ENCODE measurements at regions not wholly inside any gene's neighbourhood (a gene's known extent, or its start where the extent isn't known, plus 50 kb on each side); places are given as distances from the start of the nearest gene placed in this dataset.

DNA sequence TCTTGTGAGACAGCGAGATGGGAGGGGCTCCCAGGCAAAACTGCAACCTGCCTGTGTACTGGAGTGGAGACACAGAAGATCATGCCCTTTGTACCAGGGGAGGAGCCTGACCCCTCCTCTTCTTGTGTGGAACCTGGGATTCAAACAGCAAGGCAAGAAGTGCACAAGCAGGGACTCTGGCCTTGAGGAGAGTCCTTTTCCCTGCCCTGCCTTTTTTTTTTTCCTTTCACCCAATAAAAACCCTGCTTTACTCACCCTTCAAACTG lies 251.8 kb upstream of the OPRM1 start:
- no peak for DNase-seq (ENCODE audit: low spot score)

DNA sequence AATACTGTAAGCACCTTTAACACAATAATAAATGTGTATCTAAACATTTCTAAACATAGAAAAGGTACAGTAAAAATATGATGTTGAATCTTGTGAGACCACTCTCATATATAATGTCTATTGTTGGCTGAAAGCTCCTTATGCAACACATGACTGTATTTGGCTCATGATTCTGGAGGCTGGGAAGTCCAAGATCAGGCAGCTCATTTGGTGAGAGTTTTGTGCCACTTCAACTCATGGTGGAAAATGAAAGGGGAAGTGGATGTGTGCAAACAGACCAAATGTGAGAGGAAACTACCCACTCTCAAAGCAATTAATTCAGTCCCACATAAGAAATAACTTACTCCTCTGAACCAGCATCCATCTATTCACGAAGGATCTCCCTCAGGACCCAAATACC lies 257.7 kb upstream of the OPRM1 start:
- no peak for DNase-seq (ENCODE audit: low spot score)

DNA sequence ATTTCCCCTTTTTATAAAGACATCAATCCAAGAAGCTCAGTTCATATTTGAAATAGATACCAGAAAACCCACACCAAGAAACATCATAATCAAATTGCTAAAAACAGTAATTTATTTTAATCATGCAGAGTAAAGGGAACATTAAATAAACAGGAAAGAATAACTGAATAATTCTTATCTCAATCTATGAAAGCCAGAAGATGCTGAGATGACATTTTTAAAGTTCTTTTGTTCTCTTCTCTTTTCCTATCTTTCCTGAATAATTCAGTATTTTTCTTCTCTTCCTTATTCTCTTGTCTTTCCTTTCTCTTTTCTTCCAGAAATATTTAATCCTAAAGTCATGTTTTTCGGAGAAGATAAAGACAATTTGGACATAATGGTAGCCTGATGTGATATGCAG lies 259.0 kb upstream of the OPRM1 start:
- no peak for DNase-seq (ENCODE audit: low spot score)

DNA sequence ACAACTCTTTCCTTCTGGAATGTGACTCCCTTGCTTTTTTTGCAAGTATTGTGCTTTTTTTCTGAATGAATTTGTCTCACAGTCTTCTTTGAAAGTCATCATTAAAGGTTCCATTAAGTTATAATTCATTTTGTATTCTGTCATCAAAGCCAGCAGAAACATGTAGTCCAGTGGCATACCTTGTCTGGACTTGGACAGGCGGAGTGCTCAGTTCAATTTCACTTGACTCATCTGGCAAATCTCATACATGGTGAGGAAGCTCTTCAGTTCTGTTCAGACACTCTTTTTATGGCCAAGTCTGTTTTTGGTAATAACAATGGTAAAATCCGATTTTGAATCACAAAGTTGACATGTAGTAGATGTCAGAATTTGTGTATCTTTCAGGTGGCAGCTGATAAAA lies 260.8 kb upstream of the OPRM1 start:
- DNase-seq (ENCODE audit: low spot score) = no peak

DNA sequence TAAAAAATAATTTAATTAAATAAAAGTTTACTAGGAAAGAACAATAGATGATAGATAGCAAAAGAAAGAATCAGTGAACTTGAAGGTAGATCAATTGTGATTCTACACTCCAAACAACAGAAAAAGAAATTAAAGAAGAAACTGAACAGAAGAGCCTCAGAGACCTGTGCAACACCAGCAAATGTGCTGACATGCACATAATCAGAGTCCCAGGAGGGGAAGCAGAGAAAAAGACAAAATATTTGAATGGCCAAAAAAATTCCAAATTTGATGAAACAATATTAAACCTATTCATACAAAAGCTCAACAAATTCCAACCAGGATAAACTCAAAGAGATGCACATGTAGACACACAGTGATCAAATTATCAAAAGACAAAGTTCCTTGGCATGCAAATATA lies 267.5 kb upstream of the OPRM1 start:
- no peak for DNase-seq (ENCODE audit: low spot score)

DNA sequence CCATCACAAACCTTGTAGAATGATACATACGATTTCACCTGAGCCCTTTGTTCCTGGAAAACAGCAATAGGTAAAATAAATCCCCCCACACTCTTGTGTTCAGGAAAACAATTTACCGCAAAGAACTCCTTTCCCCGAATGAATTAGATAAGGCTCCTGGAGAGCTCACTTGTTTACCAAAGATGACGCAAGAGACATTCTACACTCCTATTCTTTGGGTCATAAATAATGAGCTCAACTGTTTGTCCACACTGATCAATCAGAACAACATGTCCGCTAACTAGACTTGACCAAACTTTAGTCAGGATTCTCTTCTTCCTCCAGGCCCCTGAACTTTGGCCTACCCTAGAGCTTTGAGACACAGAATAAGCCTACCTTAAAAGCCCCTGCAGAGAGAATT lies 271.9 kb upstream of the OPRM1 start:
- DNase-seq (ENCODE audit: low spot score) = no peak

DNA sequence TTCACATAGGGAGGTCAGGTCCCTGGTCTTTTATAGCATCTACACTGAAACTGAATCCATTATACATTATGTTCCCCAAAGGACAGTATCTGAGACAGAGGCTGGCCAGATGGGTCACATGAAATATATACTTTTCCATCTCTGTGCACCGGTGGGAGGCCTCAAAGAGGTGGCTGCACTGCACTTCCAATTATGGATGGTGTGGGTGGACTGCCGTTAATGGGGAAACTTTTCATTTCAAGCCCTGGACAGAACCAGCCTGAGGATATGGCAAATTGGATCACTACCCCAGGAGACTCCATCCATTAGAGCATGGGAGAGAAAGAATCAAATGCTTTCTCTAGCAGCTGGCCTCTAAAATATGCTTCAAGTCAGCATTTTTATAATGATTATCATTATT lies 280.5 kb upstream of the OPRM1 start:
- no peak for DNase-seq (ENCODE audit: low spot score)

DNA sequence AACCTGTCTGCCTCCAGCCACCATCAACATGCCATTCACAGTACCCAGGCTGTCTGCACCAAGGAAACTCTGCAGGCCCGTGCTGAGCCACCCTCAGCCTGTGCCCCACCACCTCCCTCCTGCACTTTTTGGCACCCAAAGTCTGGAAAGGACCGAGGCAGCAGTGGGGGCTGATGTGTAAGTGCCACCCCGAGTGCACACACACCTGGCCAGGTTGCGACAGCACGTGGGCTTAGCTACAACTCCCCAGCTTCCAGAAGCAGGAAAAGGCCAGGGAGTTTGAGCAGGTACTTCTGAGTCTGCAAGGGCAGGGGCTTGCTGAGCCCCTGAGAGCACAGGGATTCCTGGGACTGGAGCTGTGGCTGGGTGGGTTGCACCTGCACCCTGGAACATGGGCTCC lies 303.3 kb upstream of the OPRM1 start:
- DNase-seq (ENCODE audit: low spot score) = no peak

DNA sequence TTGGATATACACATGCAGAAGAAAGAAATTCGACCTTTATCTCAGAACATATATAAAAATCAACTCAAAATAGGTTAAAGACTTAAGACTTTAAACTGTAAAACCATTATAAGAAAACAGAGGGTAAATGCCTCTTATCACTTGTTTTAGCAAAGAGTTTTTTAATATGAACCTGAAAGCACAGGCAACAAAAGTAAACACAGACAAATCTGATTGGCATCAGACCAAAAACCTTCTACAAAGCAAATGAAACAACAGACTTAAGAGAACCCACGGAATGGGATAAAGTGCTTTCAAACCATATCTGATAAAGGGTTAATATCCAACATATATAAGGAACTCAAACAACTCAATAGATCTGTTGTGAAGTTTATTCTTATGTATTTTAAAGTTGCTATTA lies 309.9 kb upstream of the OPRM1 start:
- no peak for DNase-seq (ENCODE audit: low spot score)

DNA sequence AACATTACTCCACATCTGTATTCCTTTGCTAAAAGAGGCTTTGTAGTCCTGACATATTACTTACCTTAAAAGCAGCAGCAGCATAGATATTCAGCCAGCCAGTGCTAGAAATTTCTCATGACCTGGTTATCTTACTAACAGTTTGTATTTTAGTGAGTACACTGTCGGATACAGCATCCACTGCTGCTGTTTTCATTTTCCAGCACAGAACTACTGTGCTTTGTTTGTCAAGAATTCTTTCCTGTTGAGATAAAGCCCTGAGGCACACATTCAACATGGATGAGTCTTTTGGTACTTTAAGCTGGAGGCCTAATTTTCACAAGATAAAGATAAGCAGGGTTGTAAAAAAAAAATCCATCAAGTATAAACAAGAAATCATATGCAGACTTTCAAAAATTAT lies 311.2 kb upstream of the OPRM1 start:
- no peak for DNase-seq (ENCODE audit: low spot score)

DNA sequence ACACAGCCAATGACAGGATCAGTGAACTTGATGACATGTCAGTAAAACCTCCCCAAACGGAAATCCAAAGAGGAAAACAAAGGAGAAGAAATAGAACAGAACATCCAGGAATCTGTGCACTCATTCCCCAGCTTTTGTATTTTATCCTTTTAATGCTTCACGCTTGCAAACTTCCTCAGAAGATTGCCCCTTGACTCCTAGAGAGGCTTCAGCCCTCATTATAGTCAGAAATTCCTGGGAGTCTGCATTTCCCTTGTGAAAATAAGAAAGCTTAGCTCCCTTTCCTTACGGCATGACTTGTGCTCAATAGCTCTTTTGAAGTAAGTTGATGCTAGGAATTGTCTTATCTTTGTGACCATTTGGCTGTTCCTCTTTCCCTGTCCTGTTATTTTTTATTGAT lies 313.6 kb upstream of the OPRM1 start:
- no peak for DNase-seq (ENCODE audit: low spot score)

DNA sequence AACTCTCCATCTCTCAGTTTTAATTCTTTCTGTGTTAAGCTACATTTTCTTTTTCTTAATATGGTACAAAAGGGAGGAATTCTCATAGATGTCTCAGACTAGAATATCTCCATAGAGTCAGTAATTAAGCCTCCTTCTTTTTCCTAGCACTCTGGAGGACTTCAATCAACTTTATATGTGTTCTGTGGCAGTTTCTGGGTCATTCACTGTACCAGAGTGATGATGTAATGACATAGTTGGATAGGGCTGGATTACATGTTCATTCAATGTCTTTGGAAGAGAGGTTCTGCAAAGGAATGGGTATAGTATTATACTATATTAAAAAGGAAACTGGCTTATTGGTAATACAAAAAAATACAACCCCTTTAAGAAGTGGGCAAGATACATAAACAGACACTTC lies 318.3 kb upstream of the OPRM1 start:
- DNase-seq (ENCODE audit: low spot score) = no peak

DNA sequence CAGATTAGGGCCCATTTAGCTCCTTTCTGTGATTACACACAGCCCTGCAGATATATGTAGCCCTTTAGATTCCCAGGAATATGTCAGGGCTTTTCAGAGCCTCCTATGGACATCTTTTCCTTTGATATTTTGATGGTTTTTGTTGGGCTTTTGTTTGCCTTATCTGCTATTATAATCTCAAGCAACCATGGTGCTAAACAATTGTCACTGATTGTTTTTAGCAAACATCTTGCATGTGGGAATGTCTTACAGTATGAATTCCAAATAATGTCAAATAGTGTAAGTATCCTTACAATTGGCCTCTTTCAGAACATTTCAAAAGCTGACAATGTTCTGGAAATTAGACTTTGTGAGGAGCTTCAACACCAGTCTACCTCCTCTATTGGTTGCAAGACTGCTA lies 333.6 kb upstream of the OPRM1 start:
- no peak for DNase-seq (ENCODE audit: low spot score)

DNA sequence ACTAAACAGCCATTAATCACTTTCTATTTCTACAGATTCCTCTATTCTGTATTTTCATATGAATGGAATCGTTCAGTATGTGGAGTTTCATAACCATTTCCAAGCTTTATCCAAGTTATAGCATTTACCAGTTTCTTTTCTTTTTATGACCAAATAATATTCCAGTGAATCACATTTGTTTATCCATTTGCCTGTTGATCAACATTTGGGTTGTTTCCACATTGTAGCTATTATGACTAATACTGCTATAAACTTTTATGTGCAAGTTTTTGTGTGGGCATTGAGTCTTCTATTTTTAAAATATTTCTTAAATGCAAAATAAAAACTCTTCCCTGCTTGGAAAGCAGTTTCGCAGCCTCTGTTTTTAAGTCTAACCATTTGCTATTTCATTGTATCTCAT lies 336.4 kb upstream of the OPRM1 start:
- DNase-seq (ENCODE audit: low spot score) = no peak

DNA sequence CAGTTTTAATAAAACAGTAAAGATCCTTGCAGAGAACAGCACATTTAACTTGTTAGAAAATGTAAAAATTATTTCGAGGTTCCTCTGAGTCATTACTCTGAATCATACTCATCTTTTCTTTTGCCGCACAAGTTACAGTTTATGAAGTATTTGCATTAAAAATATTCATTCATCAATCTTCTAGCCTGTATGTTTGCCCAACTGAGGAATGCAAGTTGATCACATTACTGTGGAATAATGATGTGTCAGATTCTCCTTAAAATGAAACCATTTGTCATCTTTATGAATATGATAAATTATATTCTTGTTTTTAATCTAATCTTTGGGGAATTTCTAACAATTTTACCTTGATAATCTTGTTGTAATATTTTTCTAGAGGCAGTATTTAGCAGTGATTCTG lies 340.4 kb upstream of the OPRM1 start:
- DNase-seq (ENCODE audit: low spot score) = no peak

DNA sequence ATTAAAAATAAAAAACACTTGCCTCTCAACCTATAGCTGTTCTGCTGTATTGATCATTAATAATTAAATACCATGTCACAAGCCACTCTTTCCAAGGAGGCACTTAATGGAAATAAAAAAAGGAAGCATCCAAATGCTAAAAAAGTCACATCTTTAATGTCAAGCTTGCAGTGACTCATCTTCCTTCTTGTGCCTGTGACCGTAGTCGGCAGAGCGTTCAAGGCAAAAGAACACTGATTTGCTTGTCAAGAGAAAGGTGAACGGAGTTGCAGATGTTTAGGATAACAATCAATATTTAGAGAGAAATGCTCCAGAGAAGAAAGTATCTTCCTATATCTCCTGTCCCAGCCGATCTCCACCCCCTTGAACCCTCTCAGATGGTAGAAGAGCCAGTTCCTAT lies 341.0 kb upstream of the OPRM1 start:
- no peak for DNase-seq (ENCODE audit: low spot score)

DNA sequence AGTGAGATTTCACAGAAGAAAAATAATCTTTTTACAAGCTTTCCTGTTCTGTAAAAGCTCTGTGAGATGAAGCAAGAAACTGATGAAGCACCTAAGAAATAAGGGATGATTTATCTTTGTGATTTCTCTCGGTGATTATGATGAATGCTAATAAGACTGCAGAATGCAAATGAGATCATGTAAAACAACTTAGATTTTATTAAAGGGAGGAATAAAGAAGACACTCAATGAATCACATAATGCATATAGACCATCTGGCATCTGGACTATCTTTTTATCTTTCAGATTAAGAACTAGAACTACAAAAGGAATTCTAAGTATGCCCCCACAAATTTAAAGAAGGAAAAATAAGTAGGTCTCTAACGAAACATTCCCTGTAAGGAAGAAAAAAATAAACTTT lies 361.5 kb upstream of the OPRM1 start:
- DNase-seq (ENCODE audit: low spot score) = no peak

DNA sequence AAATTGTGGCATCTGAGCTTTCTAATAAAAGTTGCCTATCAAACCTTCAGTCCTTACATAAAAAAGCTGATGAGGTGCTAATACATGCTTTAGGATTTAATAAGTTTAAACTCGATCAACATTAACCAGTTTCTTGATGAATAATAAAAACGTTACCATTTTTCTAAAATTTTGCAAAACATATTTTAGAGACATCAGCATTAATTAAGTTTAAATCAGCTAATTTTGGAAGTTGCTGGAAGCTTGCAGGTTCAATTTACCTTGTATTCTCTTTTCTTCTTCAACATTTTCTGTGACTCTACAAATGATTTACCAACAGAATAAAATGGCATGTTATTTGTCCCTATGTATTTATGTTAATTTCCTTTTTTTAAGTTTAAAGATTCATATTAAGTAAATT lies 365.3 kb upstream of the OPRM1 start:
- no peak for DNase-seq (ENCODE audit: low spot score)

DNA sequence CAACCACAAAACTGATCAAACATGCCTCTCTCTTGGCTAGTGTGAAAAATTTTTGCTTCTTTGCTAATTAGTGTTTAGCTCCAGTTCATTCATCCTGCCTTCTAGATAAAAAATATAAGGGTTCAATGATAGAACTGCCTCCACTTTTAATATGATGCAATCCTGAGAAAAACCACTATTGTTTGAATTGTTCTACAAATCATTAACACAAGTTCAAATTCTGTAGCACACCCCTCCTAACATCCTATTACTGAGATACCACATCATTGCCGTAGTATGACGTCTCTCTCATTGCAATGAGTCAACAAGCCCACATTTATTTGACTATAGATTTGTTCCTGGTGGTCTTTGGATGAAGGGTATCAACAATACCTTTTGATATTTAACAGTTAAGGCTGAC lies 365.8 kb upstream of the OPRM1 start:
- DNase-seq (ENCODE audit: low spot score) = no peak

DNA sequence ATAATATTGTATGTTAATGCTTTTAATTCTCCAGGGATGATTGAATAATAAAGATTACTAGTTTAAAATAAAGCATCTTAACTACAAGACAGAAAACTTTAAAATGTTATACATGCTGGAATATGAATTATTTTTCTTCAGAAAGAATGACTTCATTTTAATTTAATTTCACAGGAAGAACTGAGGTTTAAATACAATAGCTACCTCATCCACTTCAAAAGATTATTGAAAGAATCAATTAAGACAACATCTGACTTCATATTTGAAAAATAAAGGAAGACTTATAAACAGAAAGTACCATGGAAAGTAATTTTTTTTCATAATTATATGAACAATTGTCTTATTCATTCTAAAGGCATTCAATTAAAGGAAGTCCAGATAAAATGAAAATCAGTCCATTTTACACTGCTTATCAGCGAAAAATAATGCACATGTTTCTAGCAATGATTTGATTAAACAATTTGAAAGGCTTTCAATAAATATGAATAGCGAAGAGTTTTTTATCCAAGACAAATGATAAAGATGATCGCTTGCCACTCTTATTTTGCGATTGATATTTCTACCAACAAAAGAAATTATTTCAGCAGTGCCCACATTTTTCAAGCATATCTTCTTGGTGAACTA lies 368.5 kb upstream of the OPRM1 start:
- DNase-seq (ENCODE audit: low spot score) = no peak

DNA sequence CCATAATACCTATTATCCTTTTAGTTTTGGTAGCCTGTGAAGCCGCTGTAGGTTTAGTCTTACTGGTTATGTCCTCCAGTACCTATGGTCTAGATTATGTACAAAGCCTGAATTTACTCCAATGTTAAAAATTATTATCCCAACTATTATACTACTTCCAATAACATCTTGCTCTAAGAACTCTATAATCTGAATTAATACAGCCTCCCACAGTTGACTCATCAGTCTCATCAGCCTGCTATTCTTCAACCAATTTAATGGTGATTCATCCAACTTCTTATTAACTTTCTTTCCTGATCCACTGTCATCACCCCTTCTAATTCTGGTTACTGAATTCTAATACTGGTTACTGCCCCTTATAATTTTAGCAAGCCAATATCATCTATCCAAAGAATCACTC lies 370.3 kb upstream of the OPRM1 start:
- DNase-seq (ENCODE audit: low spot score) = no peak

DNA sequence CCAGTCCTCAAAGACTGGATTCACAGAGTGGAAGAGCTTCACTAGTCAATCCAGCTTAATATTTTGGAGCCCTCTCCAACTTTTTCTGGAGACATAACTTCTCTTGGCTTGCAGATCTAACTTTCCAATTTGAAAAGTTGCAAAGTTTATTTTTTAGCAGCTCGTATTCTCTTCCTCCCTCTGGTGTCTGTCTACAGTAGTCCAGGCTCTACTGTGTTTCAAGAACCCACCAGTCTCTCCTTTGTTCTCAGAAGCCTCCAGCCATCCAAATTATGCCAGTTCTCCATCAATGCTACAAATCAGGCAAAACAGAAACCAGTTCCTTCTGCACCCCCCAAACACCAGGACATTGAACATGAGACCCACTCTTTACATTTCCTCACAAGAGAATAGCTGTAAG lies 376.1 kb upstream of the OPRM1 start:
- DNase-seq (ENCODE audit: low spot score) = no peak

DNA sequence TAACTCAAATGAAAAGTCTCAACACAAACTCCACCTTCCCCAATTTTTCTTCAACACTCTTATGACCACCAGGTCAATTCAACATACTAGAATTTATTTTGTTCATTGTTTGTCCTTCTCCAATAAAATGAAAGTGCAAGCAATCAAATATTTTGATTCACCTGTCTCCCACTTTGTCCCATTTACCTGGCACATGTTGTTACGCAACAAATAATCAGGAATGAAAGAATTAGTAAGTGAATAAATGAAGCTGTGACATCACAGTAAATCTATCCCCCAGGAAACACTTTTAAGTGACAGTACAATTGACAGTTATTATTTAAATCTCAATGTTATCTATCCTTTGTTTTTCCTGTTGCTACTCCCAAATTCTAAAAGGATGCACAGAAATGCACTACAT lies 393.7 kb upstream of the OPRM1 start:
- no peak for DNase-seq (ENCODE audit: low spot score)

DNA sequence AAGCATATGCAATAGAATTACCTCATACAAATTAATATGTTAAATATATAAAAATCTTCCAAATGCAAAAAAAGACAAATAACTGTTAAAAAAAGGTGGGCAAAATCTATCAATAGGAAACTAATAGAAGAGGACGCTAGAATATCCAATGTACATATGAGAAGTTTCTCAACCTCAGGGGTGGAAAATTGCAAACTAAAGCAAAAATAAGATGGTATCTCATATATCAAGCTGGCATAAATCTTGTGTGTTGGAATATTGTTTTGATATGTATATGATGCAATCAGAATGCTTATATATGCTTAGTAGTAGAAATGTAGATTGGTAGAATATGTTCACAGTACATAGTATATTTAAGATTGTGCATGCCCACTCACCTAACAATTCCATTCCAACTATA lies 395.0 kb upstream of the OPRM1 start:
- no peak for DNase-seq (ENCODE audit: low spot score)

DNA sequence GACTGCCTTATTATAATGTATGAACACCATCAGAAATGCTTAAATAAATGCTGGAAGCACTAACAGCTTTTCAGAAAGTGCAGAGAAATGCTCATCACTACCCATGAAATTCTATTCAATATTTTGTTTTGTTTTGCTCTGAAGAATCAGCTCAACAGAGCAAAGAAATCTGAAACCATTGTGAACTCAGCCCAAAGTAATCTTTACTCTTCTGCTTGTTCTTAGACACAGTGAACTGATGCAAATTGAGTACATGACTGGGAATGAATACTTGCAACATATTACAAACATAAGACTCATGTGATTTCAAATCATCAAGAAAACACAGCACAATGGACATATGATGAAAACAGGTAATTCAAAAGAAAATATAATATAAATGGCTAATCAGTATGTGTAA lies 404.6 kb upstream of the OPRM1 start:
- DNase-seq (ENCODE audit: low spot score) = no peak

All from activated CD4-positive, alpha-beta T cell treated with anti-CD3 and anti-CD28 coated beads, Interleukin-2, Interleukin-4, amounts not matched to agents 100 ng/mL and 50 ng/mL, durations not matched to agents 16 hours and 8 hours (primary cell).